Lung (tissue), 11 donors: ENCODE measurements at regions not wholly inside any gene's neighbourhood (a gene's known extent, or its start where the extent isn't known, plus 50 kb on each side); places are given as distances from the start of the nearest gene placed in this dataset.

Source experiments
- ATAC-seq: fragments of 200-7000 bp; cut with Tn5 transposase; one replicate; pipeline ENCODE4 v1.9.1; 2020; ENCODE audit warnings: moderate number of reproducible peaks; ENCODE audit not compliant: insufficient read depth, low FRiP score
- DNase-seq, 3 donors: peaks; one replicate each; pipeline ENCODE4 v3.0.0-alpha.2; 2013 to 2017
- H3K27ac ChIP-seq, 2 donors: one replicate each; pipeline ENCODE4 v1.5.1; 2013; ENCODE audit warnings: mild to moderate bottlenecking in 2 of 2, moderate library complexity in 2 of 2, control low read depth in 1 of 2, inconsistent platforms in 1 of 2, low read depth in 1 of 2, low read length in 1 of 2
- H3K27me3 ChIP-seq, 3 donors: one replicate each; pipeline ENCODE4 v1.5.1; 2013; ENCODE audit warnings: low read length in 2 of 3; ENCODE audit not compliant: control insufficient read depth in 3 of 3, insufficient read depth in 3 of 3
- H3K36me3 ChIP-seq, 4 donors: one replicate each; pipeline ENCODE4 v1.5.1; 2013; ENCODE audit warnings: low read length in 4 of 4, mild to moderate bottlenecking in 1 of 4, moderate library complexity in 1 of 4; ENCODE audit not compliant: control insufficient read depth in 4 of 4, insufficient read depth in 4 of 4
- H3K4me1 ChIP-seq, 5 donors: one replicate each; pipeline ENCODE4 v1.5.1; 2013; ENCODE audit warnings: low read length in 5 of 5, mild to moderate bottlenecking in 2 of 5, moderate library complexity in 1 of 5; ENCODE audit not compliant: control insufficient read depth in 5 of 5, insufficient read depth in 5 of 5
- H3K4me3 ChIP-seq: one replicate; pipeline ENCODE4 v1.5.1; 2013; ENCODE audit warnings: mild to moderate bottlenecking, control low read depth, moderate library complexity
- H3K9ac ChIP-seq, 2 donors: one replicate each; pipeline ENCODE4 v1.5.1; 2013; ENCODE audit warnings: low read length in 2 of 2, control low read depth in 1 of 2; ENCODE audit not compliant: insufficient read depth in 1 of 2
- H3K9me3 ChIP-seq, 4 donors: one replicate each; pipeline ENCODE4 v1.5.1; 2013; ENCODE audit warnings: low read length in 3 of 4, mild to moderate bottlenecking in 1 of 4, moderate library complexity in 1 of 4; ENCODE audit not compliant: control insufficient read depth in 4 of 4, insufficient read depth in 3 of 4
- CTCF ChIP-seq: IDR thresholded peaks from 2 replicates; pipeline ENCODE4 v1.5.1; 2012; ENCODE audit warnings: mild to moderate bottlenecking; ENCODE audit errors: control extremely low read depth, extremely low read depth
- WGBS, 2 donors: extraction: QIAGEN DNeasy Blood & Tissue Kit; methylation state at CpG; one replicate each; pipeline ENCODE4 v1.1.7; 2013; 5-methylcytosine and 5-hydroxymethylcytosine counted together
- donor health status: control.
- donor health status: control.
- donor health status: Bipolar disorder and iron deficiency.
- donor health status: healthy.
- donor health status: DM: yes; HTN: yes; CAD: no.

DNA sequence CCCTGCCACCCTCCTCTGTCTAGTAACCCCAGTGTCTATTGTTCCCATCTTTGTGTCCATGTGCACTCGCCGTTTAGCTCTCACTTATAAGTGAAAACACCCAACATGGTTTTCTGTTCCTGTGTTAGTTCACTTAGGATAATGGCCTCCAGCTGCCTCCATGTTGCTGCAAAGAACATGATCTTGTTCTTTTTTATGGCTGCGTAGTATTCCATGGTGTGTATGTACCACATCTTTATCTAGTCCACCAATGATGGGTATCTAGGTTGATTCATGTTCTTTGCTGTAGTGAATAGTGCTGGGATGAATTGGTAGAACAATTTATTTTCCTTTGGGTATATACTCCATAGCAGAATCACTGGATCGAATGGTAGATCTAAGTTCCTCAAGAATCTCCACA, 51.0 kb upstream of the RFLNA start:
- Histone ChIP-seq H3K9me3 (peaks cover 0 to 10% (median 4%) of the 10 kb centered on the region in 4 donors), H3K27ac (no peak overlapping the region), H3K4me3 (no peak overlapping the region), H3K4me1 (peaks cover 0 to 11% (median 0%) of the 10 kb centered on the region in 5 donors), H3K9ac (no peak overlapping the region), H3K27me3 (peaks cover 0 to 2% (median 0%) of the 10 kb centered on the region in 3 donors), H3K36me3 (no peaks in the 10 kb centered on the region)
- no peak for TF ChIP-seq CTCF
- ATAC-seq (no peak), DNase-seq (no peak)
- WGBS, 2 donors, result 95 to 97% methylated on average over 4 of the region's 4 CpGs
